DND-41 (cell line): ENCODE measurements at regions not wholly inside any gene's neighbourhood (a gene's known extent, or its start where the extent isn't known, plus 50 kb on each side); places are given as distances from the start of the nearest gene placed in this dataset.

ENCODE experiments used
- ATAC-seq: fragments of 200-7000 bp; cut with Tn5 transposase; 3 replicates; pipeline ENCODE4 v1.9.1; 2021; ENCODE audit warnings: low read depth; ENCODE audit not compliant: insufficient read depth
- DNase-seq: peaks from one replicate; pipeline ENCODE4 v3.0.0-alpha.2; 2020
- H2AFZ ChIP-seq: 2 replicates; pipeline ENCODE4 v1.6.0; 2012; ENCODE audit warnings: low read depth, low read length
- H3K27ac ChIP-seq: 2 replicates; pipeline ENCODE4 v1.5.1; 2012; ENCODE audit warnings: low read length, inconsistent platforms
- H3K27me3 ChIP-seq: fragments of 200-600 bp; sonication (generic); 2 replicates; pipeline ENCODE4 v1.6.0; 2012; ENCODE audit warnings: low read length, mild to moderate bottlenecking, inconsistent platforms; ENCODE audit not compliant: insufficient read depth, poor library complexity
- H3K36me3 ChIP-seq: 2 replicates; pipeline ENCODE4 v1.5.1; 2012; ENCODE audit warnings: low read length, inconsistent platforms; ENCODE audit not compliant: insufficient read depth
- H3K4me1 ChIP-seq: 2 replicates; pipeline ENCODE4 v1.5.1; 2012; ENCODE audit warnings: mild to moderate bottlenecking, low read length; ENCODE audit not compliant: insufficient read depth
- H3K4me2 ChIP-seq: 2 replicates; pipeline ENCODE4 v1.6.0; 2012; ENCODE audit warnings: mild to moderate bottlenecking, moderate library complexity, low read length, inconsistent platforms; ENCODE audit not compliant: insufficient read depth
- H3K4me3 ChIP-seq, 2 experiments: fragments of 200-600 bp in 1 of 2; shearing (Covaris generic) in 1 of 2; 2 replicates each; pipeline ENCODE4 v1.5.1; 2012 to 2016; ENCODE audit warnings: inconsistent platforms in 2 of 2, low read length in 2 of 2, mild to moderate bottlenecking in 2 of 2, low read depth in 1 of 2, moderate library complexity in 1 of 2
- H3K79me2 ChIP-seq: 2 replicates; pipeline ENCODE4 v1.6.0; 2012; ENCODE audit warnings: low read length, inconsistent platforms; ENCODE audit not compliant: insufficient read depth
- H3K9ac ChIP-seq: 2 replicates; pipeline ENCODE4 v1.6.0; 2012; ENCODE audit warnings: low read depth, mild to moderate bottlenecking, inconsistent platforms, low read length, moderate library complexity
- H3K9me3 ChIP-seq: 2 replicates; pipeline ENCODE4 v1.5.1; 2012; ENCODE audit warnings: low read length, moderate library complexity, mild to moderate bottlenecking, inconsistent platforms; ENCODE audit not compliant: insufficient read depth, severe bottlenecking
- H4K20me1 ChIP-seq: 2 replicates; pipeline ENCODE4 v1.6.0; 2012; ENCODE audit warnings: low read length; ENCODE audit not compliant: insufficient read depth
- CTCF ChIP-seq: IDR thresholded peaks from 2 replicates; pipeline ENCODE4 v1.5.1; 2012; ENCODE audit warnings: borderline replicate concordance, low read length, moderate library complexity, mild to moderate bottlenecking; ENCODE audit not compliant: poor library complexity, severe bottlenecking; ENCODE audit errors: extremely low read depth
- EZH2 ChIP-seq: IDR thresholded peaks from 3 replicates; pipeline ENCODE4 v1.6.1; 2012; ENCODE audit warnings: borderline replicate concordance, low read depth, mild to moderate bottlenecking, moderate library complexity, low read length, inconsistent platforms; ENCODE audit not compliant: severe bottlenecking

GRCh38 chr1:95339377-95339776, 105.4 kb downstream of the RWDD3 start:
- H3K79me2 ChIP-seq = no peaks in the 10 kb centered on the region
- H3K4me2 ChIP-seq = no peak overlapping the region
- H3K4me3 ChIP-seq = no peak overlapping the region
- DNase-seq (no peak), ATAC-seq (no peak)
- TF ChIP-seq EZH2 = no peak
- no peak for TF ChIP-seq CTCF
- no peak overlapping the region for H3K9ac ChIP-seq
- H3K9me3 ChIP-seq = no peaks in the 10 kb centered on the region
- no peaks in the 10 kb centered on the region for H4K20me1 ChIP-seq
- no peaks in the 10 kb centered on the region for H3K4me1 ChIP-seq
- no peak overlapping the region for H2AFZ ChIP-seq
- no peaks in the 10 kb centered on the region for H3K27me3 ChIP-seq
- no peaks in the 10 kb centered on the region for H3K36me3 ChIP-seq
- no peak overlapping the region for H3K27ac ChIP-seq

- no peak overlapping the region for H2AFZ ChIP-seq
- no peaks in the 10 kb centered on the region for H3K9me3 ChIP-seq
- H3K9ac ChIP-seq = no peak overlapping the region
- no peaks in the 10 kb centered on the region for H3K36me3 ChIP-seq
- no peak overlapping the region for H3K4me2 ChIP-seq
- no peak overlapping the region for H3K4me3 ChIP-seq
- DNase-seq = no peak
- no peak for TF ChIP-seq EZH2
- no peak for TF ChIP-seq CTCF
- H3K79me2 ChIP-seq = no peaks in the 10 kb centered on the region
- ATAC-seq = no peak
- H3K27ac ChIP-seq = no peak overlapping the region
- no peaks in the 10 kb centered on the region for H3K27me3 ChIP-seq
- no peaks in the 10 kb centered on the region for H3K4me1 ChIP-seq
- no peaks in the 10 kb centered on the region for H4K20me1 ChIP-seq
These were observed 106.1 kb downstream of the RWDD3 start for GRCh38 chr1:95340061-95340460.

- H3K9ac ChIP-seq = no peak overlapping the region
- H3K4me1 ChIP-seq = no peaks in the 10 kb centered on the region
- H3K4me2 ChIP-seq = no peak overlapping the region
- no peak overlapping the region for H3K27ac ChIP-seq
- no peaks in the 10 kb centered on the region for H4K20me1 ChIP-seq
- no peak overlapping the region for H3K4me3 ChIP-seq
- no peak for ATAC-seq
- no peaks in the 10 kb centered on the region for H3K79me2 ChIP-seq
- H3K9me3 ChIP-seq = no peaks in the 10 kb centered on the region
- H3K36me3 ChIP-seq = no peaks in the 10 kb centered on the region
- TF ChIP-seq EZH2 = no peak
- DNase-seq = no peak
- H3K27me3 ChIP-seq = no peaks in the 10 kb centered on the region
- H2AFZ ChIP-seq = no peak overlapping the region
These were observed 118.8 kb downstream of the RWDD3 start for GRCh38 chr1:95352767-95353166.

- H3K27ac ChIP-seq = no peak overlapping the region
- no peak overlapping the region for H3K4me3 ChIP-seq
- H3K9me3 ChIP-seq = no peaks in the 10 kb centered on the region
- H3K36me3 ChIP-seq = no peaks in the 10 kb centered on the region
- H3K27me3 ChIP-seq = no peaks in the 10 kb centered on the region
- DNase-seq (no peak), ATAC-seq (no peak)
- H3K4me1 ChIP-seq = no peaks in the 10 kb centered on the region
- no peak overlapping the region for H3K9ac ChIP-seq
- H4K20me1 ChIP-seq = no peaks in the 10 kb centered on the region
- no peak overlapping the region for H3K4me2 ChIP-seq
- TF ChIP-seq CTCF = no peak
- no peak for TF ChIP-seq EZH2
- no peaks in the 10 kb centered on the region for H3K79me2 ChIP-seq
- no peak overlapping the region for H2AFZ ChIP-seq
These were observed 119.2 kb downstream of the RWDD3 start for GRCh38 chr1:95353194-95353593.
